AG20443 (cell line): ENCODE measurements at regions not wholly inside any gene's neighbourhood (a gene's known extent, or its start where the extent isn't known, plus 50 kb on each side); places are given as distances from the start of the nearest gene placed in this dataset.
A peak's percentile ranks its signal among the peaks of the same experiment; 100 is the strongest.
"Not testable (repeated sequence)": the region's sequence is repeated elsewhere in the genome, so short reads cannot be mapped to it uniquely, and the experiment has no call there.

ENCODE experiments used
- DNase-seq: peaks from one replicate; pipeline ENCODE4 v3.0.0; 2012; ENCODE audit warnings: low spot score, mixed read lengths

GRCh38 chr5:53412499-53412898, 67.9 kb upstream of the FST start:
- DNase-seq, result not testable (repeated sequence)

DNA sequence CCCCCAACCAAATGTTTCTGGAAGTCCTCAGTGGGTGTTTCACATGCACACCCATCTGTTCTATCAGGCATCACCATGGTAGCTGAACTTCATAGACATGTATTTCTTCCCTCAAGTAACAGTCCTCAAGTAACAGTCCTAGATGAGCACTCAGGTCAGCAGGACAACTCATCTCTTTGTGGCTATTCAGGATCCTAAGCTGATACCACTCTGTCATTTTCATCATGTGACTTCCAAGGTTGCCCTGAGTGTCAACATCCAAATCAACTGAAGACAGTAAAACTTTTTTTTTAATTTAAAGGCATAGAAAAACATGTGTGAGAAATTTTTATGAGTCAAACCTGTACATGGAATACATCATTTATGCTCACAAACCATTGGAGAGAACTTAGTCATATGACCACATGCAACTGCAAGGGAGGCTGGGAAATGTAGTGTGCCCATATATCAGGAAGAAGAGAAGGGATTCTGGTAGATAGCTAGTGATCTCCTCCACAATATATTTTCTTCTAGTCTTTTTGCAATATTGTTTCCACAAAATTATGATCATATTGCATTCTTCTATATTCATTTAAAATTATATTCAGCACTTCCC, 64.2 kb upstream of the FST start:
- no peak for DNase-seq

- DNase-seq, result no peak
These were observed 62.0 kb upstream of the FST start for GRCh38 chr5:53418409-53418808.

DNA sequence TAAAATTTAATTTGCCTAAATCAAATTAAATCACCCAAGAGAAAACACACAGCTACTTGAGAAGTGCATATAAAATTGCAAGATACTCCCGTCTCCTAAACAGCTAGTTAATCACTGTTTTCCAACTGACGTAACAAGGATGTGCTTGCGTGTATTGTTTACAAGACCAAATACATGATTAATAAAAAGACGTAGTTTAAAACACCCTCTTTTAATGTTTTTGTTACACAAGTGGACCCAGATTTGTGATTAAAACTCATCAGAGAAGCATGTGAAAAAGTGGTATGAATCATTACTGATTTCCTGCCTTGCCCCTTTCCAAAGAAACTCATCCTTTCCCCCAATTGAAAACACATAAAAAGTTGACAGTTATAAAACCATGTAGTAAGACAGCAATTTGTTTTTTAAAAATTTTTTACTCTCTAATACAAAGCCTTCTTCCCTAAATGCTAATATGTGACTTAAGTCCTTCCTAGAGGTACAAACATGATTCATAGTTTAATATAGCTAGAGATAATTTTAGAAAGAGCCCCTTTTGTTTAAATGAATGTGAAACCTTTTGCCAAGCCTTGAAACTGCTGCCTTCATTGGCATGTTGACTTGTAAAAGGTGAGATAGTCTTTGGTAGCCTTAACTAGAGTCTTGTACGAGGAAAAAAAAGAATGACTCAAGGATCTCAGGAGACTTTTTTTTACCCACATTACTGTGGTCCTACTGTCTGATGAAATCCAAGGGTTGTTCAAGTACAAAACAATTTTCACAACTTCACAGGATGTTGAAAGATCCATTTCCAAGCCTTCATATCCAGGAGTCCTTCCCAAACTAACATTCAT, 61.4 kb upstream of the FST start:
- peak; percentile 45 for DNase-seq

GRCh38 chr5:53422539-53422938, 57.9 kb upstream of the FST start:
- peak; percentile 60 for DNase-seq

- DNase-seq, result no peak
These were observed 56.7 kb upstream of the FST start for GRCh38 chr5:53423724-53424123.

DNA sequence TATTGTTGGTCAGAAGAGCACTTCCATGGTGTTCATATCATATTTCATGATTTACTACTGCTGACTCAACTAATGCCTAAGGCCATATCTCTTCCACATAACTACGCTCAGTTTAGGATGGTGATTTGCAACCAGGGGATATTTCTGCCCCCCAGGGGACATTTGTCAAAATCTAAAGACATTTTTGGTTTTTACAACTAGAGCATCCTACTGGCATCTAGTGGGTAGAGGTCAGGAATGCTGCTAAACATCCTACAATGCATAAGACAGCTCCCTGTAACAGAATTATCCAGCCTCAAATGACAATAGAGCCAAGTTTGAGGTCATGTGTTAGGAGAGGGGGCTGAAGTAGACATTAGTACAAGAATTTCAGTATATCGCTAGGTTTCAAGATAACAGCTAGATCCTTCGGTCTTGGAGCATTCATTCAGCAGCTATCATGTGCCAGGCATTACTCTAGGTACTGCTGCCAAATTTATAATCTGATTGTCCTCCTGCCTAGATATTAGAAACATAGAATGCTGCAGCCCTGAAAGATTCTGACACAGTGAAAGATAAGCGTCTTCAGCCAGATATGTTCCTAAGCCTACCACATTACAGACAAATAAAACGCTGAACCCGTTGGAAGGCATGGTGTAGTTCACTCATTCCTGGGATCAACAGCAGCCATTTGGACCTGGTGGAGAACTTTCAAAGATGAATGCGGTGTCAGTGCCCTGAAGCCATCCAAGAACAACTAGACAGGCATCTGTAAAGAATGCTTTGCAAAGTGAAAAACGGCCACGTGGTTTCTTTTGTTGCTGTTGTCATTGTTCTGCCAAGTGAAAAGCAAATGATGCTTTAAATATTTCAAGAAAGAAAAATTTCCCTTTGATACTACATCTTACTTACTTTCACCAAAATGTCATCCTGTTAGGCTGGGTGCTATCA, 55.5 kb upstream of the FST start:
- DNase-seq, result peak; percentile 35

DNA sequence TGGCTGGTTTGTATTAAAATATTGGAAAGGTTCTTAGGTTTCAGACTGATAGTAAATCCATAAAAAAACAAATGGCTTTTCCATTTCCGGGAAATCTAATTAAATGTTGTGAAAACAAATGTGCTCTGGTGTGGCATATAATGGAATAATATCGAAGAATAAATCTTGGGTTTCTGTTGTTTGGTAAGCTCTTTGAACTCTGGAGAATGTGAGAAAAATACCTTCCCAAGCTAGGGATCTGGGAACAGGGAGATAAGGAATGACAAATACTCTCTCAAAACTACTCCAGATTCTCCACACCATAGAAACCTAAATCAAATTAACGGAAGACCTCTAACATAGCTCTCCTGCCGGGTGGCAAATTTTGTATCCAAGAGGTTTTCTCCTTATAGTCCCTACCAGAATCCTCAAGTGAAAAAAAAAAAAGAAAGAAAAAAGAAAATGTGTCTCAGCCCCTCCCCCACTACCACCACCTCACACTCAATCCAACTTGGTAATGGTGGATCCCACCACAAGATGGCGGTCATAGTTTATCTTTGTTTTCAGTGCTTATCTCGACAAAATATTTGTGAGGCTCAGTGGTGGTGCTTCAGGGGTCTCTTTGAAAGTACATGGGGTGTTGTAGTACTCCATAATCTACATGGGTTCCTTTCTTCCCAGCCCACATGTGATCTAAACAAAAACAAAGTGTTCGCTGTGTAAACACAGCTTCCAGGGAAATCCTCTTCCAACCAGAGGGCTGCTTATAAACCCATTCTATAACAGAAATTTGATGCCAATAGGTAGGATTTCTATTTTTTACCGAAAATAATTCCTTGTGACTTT, 54.5 kb upstream of the FST start:
- DNase-seq, result no peak

- no peak for DNase-seq
These were observed 54.0 kb upstream of the FST start for GRCh38 chr5:53426512-53426830.

- no peak for DNase-seq
These were observed 53.6 kb upstream of the FST start for GRCh38 chr5:53426878-53427277.

- DNase-seq, result no peak
These were observed 52.5 kb upstream of the FST start for GRCh38 chr5:53427965-53428364.

- DNase-seq, result no peak
These were observed 50.7 kb upstream of the FST start for GRCh38 chr5:53429706-53430105.

DNA sequence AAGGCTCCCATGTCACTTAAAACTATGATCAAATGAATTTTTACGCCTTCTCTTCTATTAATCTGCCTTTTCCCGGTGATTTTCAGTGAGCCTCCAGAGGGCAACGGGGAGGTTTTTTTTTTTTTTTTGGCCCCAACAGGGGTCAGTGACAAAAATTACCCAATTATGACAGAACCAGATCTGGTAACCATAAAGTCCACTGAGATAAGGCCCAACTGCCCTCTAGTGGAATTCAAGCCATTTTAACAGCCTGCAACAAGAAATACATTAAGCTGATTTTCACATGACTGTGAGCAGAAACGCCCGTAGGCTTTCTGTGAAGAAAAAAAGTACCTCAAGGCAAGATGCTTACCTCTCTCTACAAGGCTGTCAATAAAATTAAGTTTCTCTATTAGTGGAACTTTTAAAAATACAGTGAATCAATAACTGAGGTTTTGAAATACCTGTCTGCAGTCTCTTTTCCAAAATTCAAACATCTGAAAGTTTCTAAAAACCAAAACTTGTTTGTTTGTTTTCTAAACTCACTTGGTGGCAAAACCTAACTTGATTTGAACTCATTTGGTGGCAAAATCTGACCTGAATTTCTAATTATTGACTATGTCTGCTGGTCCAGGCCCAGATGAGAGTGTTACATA, 49.7 kb upstream of the FST start:
- DNase-seq, result peak; percentile 51
